GM12801 (cell line): ENCODE measurements at regions not wholly inside any gene's neighbourhood (a gene's known extent, or its start where the extent isn't known, plus 50 kb on each side); places are given as distances from the start of the nearest gene placed in this dataset.

ENCODE experiments used
- CTCF ChIP-seq: IDR thresholded peaks from one replicate; pipeline ENCODE4 v1.5.1; 2011; ENCODE audit warnings: control low read depth; ENCODE audit not compliant: insufficient read length; ENCODE audit errors: extremely low read depth

GRCh38 chr13:105200181-105200580 lies 1335.3 kb downstream of the EFNB2 start:
- TF ChIP-seq CTCF, result no peak

GRCh38 chr13:105196052-105196451 lies 1339.4 kb downstream of the EFNB2 start:
- no peak for TF ChIP-seq CTCF

- no peak for TF ChIP-seq CTCF
Measured at GRCh38 chr13:105193026-105193425, 1342.4 kb downstream of the EFNB2 start.

GRCh38 chr13:105184201-105184600 lies 1351.3 kb downstream of the EFNB2 start:
- no peak for TF ChIP-seq CTCF

- no peak for TF ChIP-seq CTCF
Measured at GRCh38 chr13:105177265-105177900, 1358.1 kb downstream of the EFNB2 start.

- TF ChIP-seq CTCF, result no peak
Measured at GRCh38 chr13:105170438-105170837, 1365.0 kb downstream of the EFNB2 start.

- TF ChIP-seq CTCF, result no peak
Measured at GRCh38 chr13:105168295-105168694, 1367.2 kb downstream of the EFNB2 start.

- TF ChIP-seq CTCF, result no peak
Measured at GRCh38 chr13:105167385-105167784, 1368.1 kb downstream of the EFNB2 start.
